HG03457 (cell line): ENCODE measurements at regions not wholly inside any gene's neighbourhood (a gene's known extent, or its start where the extent isn't known, plus 50 kb on each side); places are given as distances from the start of the nearest gene placed in this dataset.

ENCODE experiments used
- ATAC-seq: cut with Tn5 transposase; IDR thresholded peaks from one replicate; pipeline ENCODE4 v1.9.1; 2021; ENCODE audit warnings: moderate number of reproducible peaks; ENCODE audit not compliant: unreplicated experiment

DNA sequence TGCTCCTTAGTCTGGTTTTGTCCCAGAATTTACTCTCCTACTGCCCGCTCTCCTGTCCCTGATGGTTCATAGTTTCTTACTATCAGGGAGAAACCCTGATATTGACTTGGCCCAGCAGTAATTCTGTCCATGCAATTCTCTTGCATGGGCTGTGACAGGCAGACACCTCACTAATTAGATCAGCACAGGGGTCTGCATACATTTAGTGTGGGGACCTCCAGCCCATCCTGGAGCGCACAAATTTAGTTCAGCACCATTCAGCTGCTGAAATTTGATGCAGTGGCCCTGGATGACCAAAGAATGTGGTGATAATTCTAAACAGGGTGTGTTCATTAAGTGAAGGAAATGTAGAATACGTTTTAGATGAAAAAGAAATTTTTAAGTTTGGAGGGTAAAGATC lies 555.5 kb upstream of the TBL1XR1 start:
- ATAC-seq = no peak

DNA sequence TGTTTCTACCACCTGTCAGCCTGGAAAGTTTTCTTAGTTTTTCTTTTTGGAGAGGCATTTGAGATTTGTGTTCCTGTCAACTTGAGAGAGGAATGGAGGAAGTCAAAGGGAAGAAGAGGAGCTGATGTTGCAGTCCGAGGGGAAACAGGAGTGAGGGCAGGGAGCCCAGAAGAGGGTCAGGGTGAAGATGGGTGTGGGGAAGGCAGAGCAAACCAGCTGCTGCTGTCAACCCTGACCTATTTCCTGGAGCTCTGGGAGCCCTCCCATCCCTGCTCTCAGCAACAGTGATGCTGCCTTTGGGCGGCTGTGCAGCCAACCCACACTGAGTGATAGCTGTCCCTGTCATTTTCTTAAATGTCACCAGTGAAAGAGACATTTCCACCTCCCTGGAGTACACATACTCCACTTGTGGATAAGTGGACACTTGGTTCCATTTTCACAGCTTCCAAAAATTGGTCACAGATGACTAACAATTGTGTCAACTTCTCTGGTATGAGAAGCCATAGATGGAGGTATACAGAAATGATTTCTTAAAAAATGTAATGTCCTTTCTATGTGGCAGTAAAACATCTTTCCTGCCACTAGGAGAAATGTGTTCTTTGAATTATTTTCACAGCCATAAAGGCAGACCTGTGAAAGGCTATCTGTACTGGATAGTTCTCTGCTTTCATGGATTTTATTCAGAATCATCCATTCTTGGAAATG lies 556.3 kb upstream of the TBL1XR1 start:
- ATAC-seq = no peak

DNA sequence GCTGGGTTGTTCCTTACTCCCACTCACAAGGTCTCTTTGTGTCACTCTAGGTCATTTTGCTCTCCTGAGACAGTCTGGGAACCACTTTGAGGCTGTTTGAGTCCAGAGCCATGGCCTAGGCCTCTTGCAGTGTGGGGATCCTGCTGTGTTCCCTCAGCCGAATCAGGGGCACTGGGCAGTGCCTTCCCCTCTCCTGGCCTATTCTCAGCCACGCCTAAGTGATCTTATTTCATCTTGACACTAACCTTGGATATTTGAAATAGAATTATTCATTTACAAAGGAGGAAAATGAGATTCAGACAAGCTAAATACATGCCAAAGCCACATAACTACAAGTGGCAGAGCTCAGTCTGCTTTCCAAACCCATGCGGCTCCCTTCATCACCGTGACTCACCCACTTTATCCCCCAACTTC lies 557.2 kb upstream of the TBL1XR1 start:
- ATAC-seq = no peak

GRCh38 chr3:177758126-177758525 lies 560.8 kb upstream of the TBL1XR1 start:
- no peak for ATAC-seq

DNA sequence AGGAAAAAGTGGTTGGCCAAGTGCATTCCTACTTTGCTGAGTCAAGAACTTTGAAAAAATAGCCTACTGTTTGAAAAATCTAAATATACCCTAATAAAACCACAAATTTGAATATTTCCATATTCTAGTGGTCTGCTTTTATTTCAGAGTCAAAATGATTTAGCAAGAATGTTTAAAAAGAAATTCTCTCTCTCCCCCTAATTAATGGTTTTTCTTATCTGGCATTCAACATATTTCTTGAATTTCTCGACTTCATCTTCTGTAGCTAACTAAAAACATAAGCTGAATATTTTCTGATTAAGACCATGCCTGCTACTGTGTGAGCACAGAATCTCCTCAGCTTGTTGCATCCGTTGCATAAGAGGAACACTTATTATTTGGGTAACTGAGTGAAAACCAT lies 563.5 kb upstream of the TBL1XR1 start:
- no peak for ATAC-seq

DNA sequence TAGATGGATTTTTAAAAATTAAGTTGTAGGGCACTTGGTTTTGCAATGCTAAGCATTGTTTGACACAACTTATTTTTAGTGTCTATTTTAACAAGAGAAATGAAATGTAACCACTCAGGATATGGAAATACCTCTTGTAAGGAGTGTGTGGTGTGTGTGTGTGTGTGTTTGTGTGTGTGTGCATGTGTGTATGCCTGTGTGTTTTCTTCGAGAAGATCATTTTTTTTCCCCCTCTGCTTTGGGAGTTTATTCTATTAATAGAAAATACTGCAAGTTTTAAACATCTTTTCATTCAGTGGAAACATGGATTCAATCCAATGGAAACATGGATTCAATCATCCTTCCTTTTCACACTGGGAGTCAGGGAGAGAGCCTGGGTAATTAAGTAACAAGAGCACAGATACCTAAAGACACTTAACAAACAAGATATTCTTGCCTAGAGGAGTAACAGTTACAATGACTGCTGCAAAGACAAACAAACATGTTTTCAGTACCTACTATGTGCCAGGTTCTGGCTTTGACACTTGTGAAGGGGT lies 567.2 kb upstream of the TBL1XR1 start:
- no peak for ATAC-seq

DNA sequence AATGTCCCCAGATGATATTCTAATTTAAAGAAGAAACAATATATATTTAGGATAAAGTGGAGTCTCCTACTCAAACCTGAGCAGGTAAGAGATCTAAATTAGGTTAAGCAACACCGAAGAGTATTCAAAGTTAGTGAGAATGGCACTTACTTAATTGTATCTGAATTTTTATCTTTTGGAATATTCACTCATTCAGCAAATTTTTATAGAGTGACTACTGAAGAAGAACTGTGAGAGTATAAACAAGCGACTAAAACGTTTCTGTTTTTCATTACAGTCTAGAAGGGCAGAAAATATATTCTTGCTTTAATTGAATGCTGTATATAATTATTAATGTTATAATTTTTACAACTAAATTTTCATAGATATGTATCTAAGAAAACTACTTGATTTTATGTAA lies 567.7 kb upstream of the TBL1XR1 start:
- no peak for ATAC-seq

DNA sequence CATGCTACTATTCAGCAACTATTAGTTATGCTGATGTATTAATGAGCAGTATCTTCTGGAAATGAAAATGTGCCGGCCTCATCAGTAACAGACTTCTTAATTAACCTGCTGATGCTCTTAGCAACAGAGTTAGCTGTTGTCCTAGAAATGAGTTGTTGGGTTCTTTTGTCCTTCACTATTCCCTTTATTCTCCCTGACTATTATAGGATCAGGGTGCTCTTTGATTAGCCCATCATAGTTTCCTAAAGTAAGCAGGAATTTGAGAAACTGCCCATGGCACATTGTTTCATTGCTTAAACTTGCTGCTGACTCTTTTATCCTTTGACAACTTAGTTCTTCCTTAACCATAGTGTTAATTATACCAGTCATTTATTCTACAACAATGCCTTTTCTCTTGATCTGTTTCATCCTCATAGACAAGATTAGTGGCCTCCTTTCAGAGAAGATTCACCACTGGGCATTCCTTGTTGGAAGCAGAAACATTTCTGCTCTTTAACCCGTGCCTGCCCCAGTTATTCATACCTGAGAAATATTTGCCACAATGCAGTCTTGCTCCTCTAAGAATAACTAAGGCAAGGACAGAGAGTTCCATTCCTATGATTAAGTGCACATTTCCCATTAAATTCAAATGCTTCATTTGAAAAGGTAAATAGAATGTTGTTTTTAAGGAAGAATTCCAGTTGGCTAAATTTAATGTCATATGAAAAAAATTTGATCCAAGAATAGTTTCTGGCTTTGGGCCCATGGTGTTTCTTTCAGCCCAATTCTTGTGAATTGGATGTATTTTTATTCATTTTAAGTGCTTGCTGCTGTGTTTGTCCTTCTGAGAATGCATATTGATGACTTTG lies 573.3 kb upstream of the TBL1XR1 start:
- ATAC-seq = no peak

- ATAC-seq = no peak
These were observed 574.5 kb upstream of the TBL1XR1 start for GRCh38 chr3:177771780-177772179.

- ATAC-seq = no peak
These were observed 575.8 kb upstream of the TBL1XR1 start for GRCh38 chr3:177772908-177773557.

GRCh38 chr3:177773717-177774116 lies 576.4 kb upstream of the TBL1XR1 start:
- ATAC-seq = no peak

DNA sequence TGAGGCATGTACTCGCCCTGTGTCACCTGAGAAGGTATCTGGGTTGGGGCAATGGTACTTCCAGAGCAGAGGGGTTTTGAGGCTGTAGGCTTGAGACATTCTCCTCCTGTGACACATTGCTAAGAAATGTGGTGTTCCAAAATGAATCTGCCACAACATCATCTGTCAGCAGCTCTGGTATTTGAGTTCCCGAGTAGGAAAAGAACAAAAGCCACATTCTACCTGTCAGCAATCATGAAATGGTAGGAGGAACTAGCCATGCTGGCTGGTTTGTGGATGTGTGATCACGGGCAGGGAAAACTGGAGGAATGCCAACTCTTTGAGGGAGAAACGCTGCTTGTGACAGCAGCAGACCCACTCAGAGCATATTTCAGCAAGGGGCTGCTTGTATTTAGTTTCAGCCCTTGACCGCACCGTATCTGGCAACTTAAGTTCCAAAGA lies 579.4 kb upstream of the TBL1XR1 start:
- no peak for ATAC-seq

DNA sequence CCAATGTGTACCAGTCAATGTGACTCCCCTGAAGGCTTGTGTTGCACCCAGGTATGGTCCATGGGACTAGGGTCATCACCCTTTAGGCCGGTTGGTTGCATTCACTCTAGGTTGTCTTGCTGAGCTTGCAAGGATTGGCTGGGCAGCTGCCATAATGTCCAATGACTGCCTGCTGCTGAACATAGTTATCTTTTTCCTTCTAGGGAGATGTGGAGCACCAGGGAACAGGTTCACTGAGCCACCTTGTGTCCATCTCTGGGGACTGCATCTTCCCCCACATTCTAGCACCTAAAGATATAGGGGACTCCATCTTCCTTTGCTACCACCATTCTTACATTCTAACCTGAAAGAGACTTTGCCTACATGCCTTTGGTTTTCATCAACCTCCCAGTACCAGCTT lies 580.4 kb upstream of the TBL1XR1 start:
- peak; percentile 92 for ATAC-seq

- ATAC-seq = no peak
These were observed 581.4 kb upstream of the TBL1XR1 start for GRCh38 chr3:177778633-177779032.

DNA sequence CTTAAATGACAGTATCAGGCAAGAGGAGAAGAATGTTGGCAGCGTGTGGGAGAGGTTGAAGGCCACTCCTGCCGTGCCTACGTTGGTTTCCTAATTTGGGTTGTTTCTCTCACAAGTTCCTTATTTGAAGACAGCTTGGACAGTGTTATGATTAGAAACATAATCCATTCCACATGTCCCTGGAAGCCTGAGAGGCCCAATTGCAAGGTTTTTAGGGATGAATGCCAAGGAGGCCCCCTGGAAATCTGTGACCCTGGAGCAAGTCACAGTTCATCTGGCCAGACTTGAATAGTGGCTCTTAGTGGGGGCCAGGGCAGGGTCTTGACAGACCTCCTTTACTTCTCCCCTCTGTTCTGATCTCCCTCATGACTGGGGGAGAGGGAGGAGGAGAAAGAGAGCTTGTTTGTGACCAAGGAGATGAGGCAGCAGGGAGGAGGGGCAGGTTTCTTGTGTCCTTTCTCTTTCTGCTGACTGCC lies 584.4 kb upstream of the TBL1XR1 start:
- no peak for ATAC-seq

- ATAC-seq = no peak
These were observed 586.1 kb upstream of the TBL1XR1 start for GRCh38 chr3:177783338-177783737.

DNA sequence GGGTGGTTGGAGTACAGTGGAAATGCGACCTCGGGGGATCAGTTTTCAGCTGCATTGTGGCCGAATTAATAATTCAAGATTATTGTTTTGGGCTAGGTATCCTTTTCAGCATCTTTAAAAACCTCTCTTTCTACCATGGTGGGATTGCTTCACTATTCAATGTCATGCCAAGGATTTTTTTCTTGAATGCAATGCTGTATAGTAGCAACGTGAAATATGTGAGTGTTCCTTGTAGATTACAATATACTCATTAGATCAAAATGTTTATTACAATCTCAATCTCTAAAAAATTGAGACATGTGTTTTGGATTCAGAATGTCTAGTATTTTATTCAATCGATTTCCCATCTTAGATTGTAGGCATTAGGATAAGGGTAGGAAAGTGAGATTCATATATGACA lies 586.5 kb upstream of the TBL1XR1 start:
- no peak for ATAC-seq

- ATAC-seq = peak; percentile 85
These were observed 590.2 kb upstream of the TBL1XR1 start for GRCh38 chr3:177787279-177788041.

DNA sequence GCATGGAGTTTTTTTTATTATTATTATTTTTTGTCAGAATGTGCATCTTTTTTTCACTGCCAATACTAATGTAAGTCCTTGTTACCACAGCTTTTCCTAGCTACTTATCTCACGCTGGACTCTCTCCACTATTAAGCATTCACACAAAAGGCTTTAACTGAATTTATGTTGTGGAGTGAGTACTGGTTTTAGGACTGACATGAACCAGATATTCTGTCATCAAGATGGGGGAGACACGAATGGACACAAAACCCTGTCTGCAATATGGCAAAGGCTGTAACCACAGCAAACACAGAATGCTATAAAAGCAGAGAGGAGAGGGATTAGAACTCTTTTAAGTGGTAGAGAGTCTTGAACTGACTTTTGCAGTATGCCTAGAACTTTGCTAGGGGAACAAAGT lies 592.2 kb upstream of the TBL1XR1 start:
- ATAC-seq = no peak

GRCh38 chr3:177792311-177793030 lies 595.2 kb upstream of the TBL1XR1 start:
- no peak for ATAC-seq
